T-helper 2 cell treated with Interferon-gamma antibody and Interleukin-4, amounts not matched to agents 5 μg/mL and 100 μg/mL, for 36 hours (primary cell): ENCODE measurements at regions not wholly inside any gene's neighbourhood (a gene's known extent, or its start where the extent isn't known, plus 50 kb on each side); places are given as distances from the start of the nearest gene placed in this dataset.

ENCODE experiments used
- DNase-seq: peaks from one replicate; pipeline ENCODE4 v3.0.0; 2021; ENCODE audit warnings: low spot score
- H3K27ac Mint-ChIP-seq: one replicate; pipeline ENCODE4 v1.8.0; 2021; ENCODE audit warnings: mild to moderate bottlenecking, mixed read lengths
- H3K27me3 Mint-ChIP-seq: one replicate; pipeline ENCODE4 v1.8.0; 2021; ENCODE audit warnings: low read depth, mixed read lengths
- H3K36me3 Mint-ChIP-seq: one replicate; pipeline ENCODE4 v1.8.0; 2021; ENCODE audit warnings: low read depth, mixed read lengths
- H3K4me1 Mint-ChIP-seq: one replicate; pipeline ENCODE4 v1.8.0; 2021; ENCODE audit warnings: low read depth, mixed read lengths
- H3K4me3 Mint-ChIP-seq: one replicate; pipeline ENCODE4 v1.8.0; 2022; ENCODE audit warnings: mild to moderate bottlenecking, moderate library complexity, mixed read lengths
- H3K9me3 Mint-ChIP-seq: one replicate; pipeline ENCODE4 v1.8.0; 2021; ENCODE audit warnings: mixed read lengths

GRCh38 chr14:81946375-81946774 is 412.7 kb upstream of the SEL1L start:
- H3K4me1 Mint-ChIP-seq: no peaks in the 10 kb centered on the region
- no peaks in the 10 kb centered on the region for H3K36me3 Mint-ChIP-seq
- no peak for DNase-seq
- no peak overlapping the region for H3K27ac Mint-ChIP-seq
- no peaks in the 10 kb centered on the region for H3K27me3 Mint-ChIP-seq
- H3K4me3 Mint-ChIP-seq: no peak overlapping the region
- no peaks in the 10 kb centered on the region for H3K9me3 Mint-ChIP-seq

- Mint-ChIP-seq H3K27me3 (no peaks in the 10 kb centered on the region), H3K4me1 (no peaks in the 10 kb centered on the region), H3K9me3 (no peaks in the 10 kb centered on the region), H3K27ac (no peak overlapping the region), H3K36me3 (no peaks in the 10 kb centered on the region), H3K4me3 (no peak overlapping the region)
- no peak for DNase-seq
These were observed 413.5 kb upstream of the SEL1L start for GRCh38 chr14:81946834-81947798.

- H3K9me3 Mint-ChIP-seq: no peaks in the 10 kb centered on the region
- no peaks in the 10 kb centered on the region for H3K36me3 Mint-ChIP-seq
- no peak for DNase-seq
- no peak overlapping the region for H3K27ac Mint-ChIP-seq
- no peaks in the 10 kb centered on the region for H3K27me3 Mint-ChIP-seq
- no peaks in the 10 kb centered on the region for H3K4me1 Mint-ChIP-seq
- no peak overlapping the region for H3K4me3 Mint-ChIP-seq
These were observed 419.3 kb upstream of the SEL1L start for GRCh38 chr14:81952917-81953316.

GRCh38 chr14:81953419-81953818 is 419.8 kb upstream of the SEL1L start:
- H3K27me3 Mint-ChIP-seq: no peaks in the 10 kb centered on the region
- H3K4me3 Mint-ChIP-seq: no peak overlapping the region
- DNase-seq: no peak
- no peaks in the 10 kb centered on the region for H3K36me3 Mint-ChIP-seq
- no peaks in the 10 kb centered on the region for H3K9me3 Mint-ChIP-seq
- no peak overlapping the region for H3K27ac Mint-ChIP-seq
- no peaks in the 10 kb centered on the region for H3K4me1 Mint-ChIP-seq

GRCh38 chr14:81955123-81955522 is 421.5 kb upstream of the SEL1L start:
- H3K4me1 Mint-ChIP-seq: no peaks in the 10 kb centered on the region
- no peak overlapping the region for H3K27ac Mint-ChIP-seq
- no peaks in the 10 kb centered on the region for H3K9me3 Mint-ChIP-seq
- no peaks in the 10 kb centered on the region for H3K27me3 Mint-ChIP-seq
- no peak overlapping the region for H3K4me3 Mint-ChIP-seq
- no peaks in the 10 kb centered on the region for H3K36me3 Mint-ChIP-seq
- DNase-seq: no peak

GRCh38 chr14:81960781-81961180 is 427.1 kb upstream of the SEL1L start:
- Mint-ChIP-seq H3K36me3 (no peaks in the 10 kb centered on the region), H3K9me3 (no peaks in the 10 kb centered on the region), H3K4me3 (no peak overlapping the region), H3K4me1 (no peaks in the 10 kb centered on the region), H3K27ac (no peak overlapping the region), H3K27me3 (no peaks in the 10 kb centered on the region)
- DNase-seq: no peak

- Mint-ChIP-seq H3K9me3 (no peaks in the 10 kb centered on the region), H3K36me3 (no peaks in the 10 kb centered on the region), H3K27me3 (no peaks in the 10 kb centered on the region), H3K4me1 (no peaks in the 10 kb centered on the region), H3K27ac (no peak overlapping the region), H3K4me3 (no peak overlapping the region)
- no peak for DNase-seq
These were observed 430.2 kb upstream of the SEL1L start for GRCh38 chr14:81963846-81964245.

- no peaks in the 10 kb centered on the region for H3K36me3 Mint-ChIP-seq
- no peak overlapping the region for H3K4me3 Mint-ChIP-seq
- DNase-seq: no peak
- H3K27me3 Mint-ChIP-seq: no peaks in the 10 kb centered on the region
- H3K4me1 Mint-ChIP-seq: no peaks in the 10 kb centered on the region
- H3K9me3 Mint-ChIP-seq: no peaks in the 10 kb centered on the region
- H3K27ac Mint-ChIP-seq: no peak overlapping the region
These were observed 436.7 kb upstream of the SEL1L start for GRCh38 chr14:81970307-81970706.

GRCh38 chr14:81971911-81972310 is 438.3 kb upstream of the SEL1L start:
- Mint-ChIP-seq H3K36me3 (no peaks in the 10 kb centered on the region), H3K27ac (no peak overlapping the region), H3K4me3 (no peak overlapping the region), H3K27me3 (no peaks in the 10 kb centered on the region), H3K4me1 (no peaks in the 10 kb centered on the region), H3K9me3 (no peaks in the 10 kb centered on the region)
- no peak for DNase-seq

GRCh38 chr14:81972601-81973000 is 438.9 kb upstream of the SEL1L start:
- Mint-ChIP-seq H3K36me3 (no peaks in the 10 kb centered on the region), H3K27ac (no peak overlapping the region), H3K9me3 (no peaks in the 10 kb centered on the region), H3K4me1 (no peaks in the 10 kb centered on the region), H3K27me3 (no peaks in the 10 kb centered on the region), H3K4me3 (no peak overlapping the region)
- DNase-seq: no peak

GRCh38 chr14:81974543-81974942 is 440.9 kb upstream of the SEL1L start:
- no peak for DNase-seq
- no peaks in the 10 kb centered on the region for H3K4me1 Mint-ChIP-seq
- no peaks in the 10 kb centered on the region for H3K36me3 Mint-ChIP-seq
- H3K9me3 Mint-ChIP-seq: no peaks in the 10 kb centered on the region
- H3K27me3 Mint-ChIP-seq: no peaks in the 10 kb centered on the region
- no peak overlapping the region for H3K27ac Mint-ChIP-seq
- no peak overlapping the region for H3K4me3 Mint-ChIP-seq

- Mint-ChIP-seq H3K27me3 (no peaks in the 10 kb centered on the region), H3K9me3 (no peaks in the 10 kb centered on the region)
- DNase-seq: no peak
These were observed 447.1 kb upstream of the SEL1L start for GRCh38 chr14:81980601-81981306.

GRCh38 chr14:81981307-81981675 is 447.6 kb upstream of the SEL1L start:
- Mint-ChIP-seq H3K4me3 (no peak overlapping the region), H3K4me1 (no peaks in the 10 kb centered on the region), H3K27me3 (no peaks in the 10 kb centered on the region), H3K36me3 (no peaks in the 10 kb centered on the region), H3K9me3 (no peaks in the 10 kb centered on the region), H3K27ac (no peak overlapping the region)
- no peak for DNase-seq

More at GRCh38 chr14:81980601-81981306, 447.1 kb upstream of the SEL1L start:
- H3K4me3 Mint-ChIP-seq: no peak overlapping the region
- no peak overlapping the region for H3K27ac Mint-ChIP-seq
- H3K36me3 Mint-ChIP-seq: no peaks in the 10 kb centered on the region
- no peaks in the 10 kb centered on the region for H3K4me1 Mint-ChIP-seq

- no peaks in the 10 kb centered on the region for H3K27me3 Mint-ChIP-seq
These were observed 448.4 kb upstream of the SEL1L start for GRCh38 chr14:81982046-81982445.

More at GRCh38 chr14:81982046-81982445, 448.4 kb upstream of the SEL1L start:
- Mint-ChIP-seq H3K9me3 (no peaks in the 10 kb centered on the region), H3K4me1 (no peaks in the 10 kb centered on the region), H3K27ac (no peak overlapping the region), H3K4me3 (no peak overlapping the region), H3K36me3 (no peaks in the 10 kb centered on the region)
- no peak for DNase-seq
